ENCODE measurements at regions not wholly inside any gene's neighbourhood (a gene's known extent, or its start where the extent isn't known, plus 50 kb on each side); places are given as distances from the start of the nearest gene placed in this dataset.
"Not testable (repeated sequence)": the region's sequence is repeated elsewhere in the genome, so short reads cannot be mapped to it uniquely, and the experiment has no call there.

GRCh38 chr20:4635781-4636180 lies 50.5 kb upstream of the PRNP start:
- no peak for DNase-seq (ENCODE audit: low spot score)

DNA sequence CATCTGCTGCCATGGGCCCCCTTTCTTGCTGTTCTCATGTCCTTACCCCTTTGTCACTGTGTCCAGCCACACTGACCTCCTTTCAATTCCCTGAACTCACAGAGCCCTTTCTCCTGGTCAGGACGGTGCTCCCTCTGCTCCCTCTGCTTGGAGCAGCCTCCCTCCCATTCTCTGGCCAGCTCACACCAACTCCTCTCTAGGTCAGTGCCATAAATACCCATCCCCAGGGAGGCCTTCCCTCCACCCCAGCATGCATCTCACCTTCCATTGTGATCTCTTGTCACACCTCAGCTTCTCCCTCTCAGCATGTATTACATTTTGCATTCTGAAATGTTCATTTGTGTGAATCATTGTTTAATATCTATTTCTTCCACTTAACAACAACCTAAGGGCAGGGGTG lies 50.9 kb upstream of the PRNP start:
- no peak for DNase-seq (ENCODE audit: low spot score)

GRCh38 chr20:4633780-4634179 lies 52.5 kb upstream of the PRNP start:
- peak; percentile 14 for DNase-seq (ENCODE audit: low spot score)

DNA sequence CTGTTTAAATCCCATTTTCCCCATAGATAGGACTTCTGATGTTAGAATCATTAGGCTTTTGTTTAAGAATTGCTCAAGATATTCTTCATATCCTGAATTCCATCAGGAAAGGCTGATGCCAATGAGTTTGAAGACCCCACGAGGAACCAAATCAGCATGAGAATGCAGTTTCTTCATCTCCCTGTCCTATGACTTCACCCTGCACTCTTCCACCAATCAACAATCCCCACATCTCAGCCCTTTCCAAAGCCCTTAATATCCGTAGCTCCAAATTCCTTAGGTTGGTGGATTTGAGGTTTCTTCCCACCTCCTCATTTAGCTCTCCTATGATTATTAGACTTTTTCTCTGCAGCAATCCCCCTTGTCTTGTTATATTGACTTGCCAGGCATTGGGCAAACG lies 52.9 kb upstream of the PRNP start:
- no peak for DNase-seq (ENCODE audit: low spot score)

DNA sequence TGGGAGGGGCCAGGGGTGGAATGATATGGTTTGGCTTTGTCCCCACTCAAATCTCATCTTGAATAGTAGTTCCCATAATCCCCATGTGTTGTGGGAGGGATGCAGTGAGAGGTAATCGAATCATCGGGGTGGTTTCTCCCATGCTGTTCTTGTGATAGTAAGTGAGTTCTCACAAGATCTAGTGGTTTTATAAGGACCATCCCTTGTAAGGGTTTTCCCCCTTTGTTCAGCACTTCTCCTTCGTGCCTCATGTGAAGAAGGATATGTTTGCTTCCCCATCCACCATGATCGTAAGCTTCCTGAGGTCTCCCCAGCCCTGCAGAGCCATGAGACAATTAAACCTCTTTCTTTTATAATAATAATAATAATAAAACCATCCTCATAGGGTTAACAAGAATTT lies 53.4 kb upstream of the PRNP start:
- DNase-seq (ENCODE audit: low spot score) = no peak

DNA sequence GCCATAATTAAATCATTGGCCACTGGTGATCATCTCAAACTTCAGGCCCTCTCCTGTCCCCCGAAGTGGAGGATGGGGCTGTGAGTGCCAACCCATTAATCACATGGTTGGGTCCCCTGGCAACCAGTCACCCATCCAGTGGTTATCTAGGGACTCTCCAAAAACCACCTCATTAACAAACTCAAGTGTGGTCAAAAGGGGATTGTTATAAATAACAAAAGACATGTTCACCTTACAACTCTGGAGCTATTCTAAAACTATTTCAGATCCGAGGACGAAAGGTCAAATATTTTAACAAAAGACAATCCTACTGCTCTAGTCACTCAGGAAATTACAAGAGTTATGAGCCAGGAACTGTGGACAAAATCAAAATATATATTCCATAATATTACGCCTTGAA lies 60.0 kb upstream of the PRNP start:
- no peak for DNase-seq (ENCODE audit: low spot score)

DNA sequence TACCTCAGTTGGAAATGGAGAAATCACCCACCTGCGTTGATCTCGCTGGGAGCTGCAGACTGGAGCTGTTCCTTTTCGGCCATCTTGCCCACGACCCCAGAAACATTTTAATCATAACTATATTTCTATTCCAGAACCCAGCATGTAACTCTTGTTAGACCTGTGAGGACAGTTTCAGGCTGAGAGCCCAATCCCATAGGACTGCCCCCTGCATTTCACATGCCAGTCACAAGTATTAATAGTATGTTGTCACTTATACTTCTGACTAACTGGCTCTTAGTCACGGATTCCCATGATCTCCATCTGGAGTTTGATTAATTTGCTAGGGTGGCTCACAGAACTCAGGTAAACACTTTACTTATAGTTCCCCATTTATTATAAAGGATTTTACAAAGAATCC lies 60.6 kb upstream of the PRNP start:
- DNase-seq (ENCODE audit: low spot score) = no peak

DNA sequence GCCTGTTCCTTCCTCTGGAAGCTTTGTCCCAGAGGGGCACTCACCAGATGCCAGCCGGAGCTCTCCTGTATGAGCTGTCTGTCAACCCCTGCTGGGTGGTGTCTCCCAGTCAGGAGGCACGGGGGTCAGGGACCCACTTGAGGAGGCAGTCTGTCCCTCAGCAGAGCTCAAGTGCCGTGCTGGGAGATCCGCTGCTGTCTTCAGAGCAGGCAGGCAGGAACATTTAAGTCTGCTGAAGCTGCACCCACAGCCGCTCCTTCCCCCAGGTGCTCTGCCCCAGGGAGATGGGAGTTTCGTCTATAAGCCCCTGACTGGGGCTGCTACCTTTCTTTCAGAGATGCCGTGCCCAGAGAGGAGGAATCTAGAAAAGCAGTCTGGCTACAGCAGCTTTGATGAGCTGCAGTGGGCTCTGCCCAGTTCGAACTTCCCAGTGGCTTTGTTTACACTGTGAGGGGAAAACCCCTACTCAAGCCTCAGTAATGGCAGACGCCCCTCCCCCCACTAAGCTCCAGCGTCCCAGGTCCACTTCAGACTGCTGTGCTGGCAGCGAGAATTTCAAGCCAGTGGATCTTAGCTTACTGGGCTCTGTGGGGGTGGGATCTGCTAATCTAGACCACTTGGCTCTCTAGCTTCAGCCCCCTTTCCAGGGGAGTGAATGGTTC lies 61.5 kb upstream of the PRNP start:
- DNase-seq (ENCODE audit: low spot score) = not testable (repeated sequence)

DNA sequence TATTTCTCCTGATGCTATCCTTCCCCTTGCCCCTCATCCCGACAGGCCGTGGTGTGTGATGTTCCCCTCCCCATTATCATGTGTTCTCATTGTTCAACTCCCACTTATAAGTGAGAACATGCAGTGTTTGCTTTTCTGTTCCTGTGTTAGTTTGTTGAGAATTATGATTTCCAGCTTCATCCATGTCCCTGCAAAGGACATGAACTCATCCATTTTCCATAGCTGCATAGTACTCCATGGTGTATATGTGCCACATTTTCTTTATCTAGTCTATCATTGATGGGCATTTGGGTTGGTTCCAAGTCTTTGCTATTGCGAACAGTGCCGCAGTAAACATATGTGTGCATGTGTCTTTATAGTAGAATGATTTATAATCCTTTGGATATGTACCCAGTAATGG lies 67.1 kb upstream of the PRNP start:
- DNase-seq (ENCODE audit: low spot score) = not testable (repeated sequence)

- no peak for DNase-seq (ENCODE audit: low spot score)
Measured at GRCh38 chr20:4617484-4617883, 68.8 kb upstream of the PRNP start.

DNA sequence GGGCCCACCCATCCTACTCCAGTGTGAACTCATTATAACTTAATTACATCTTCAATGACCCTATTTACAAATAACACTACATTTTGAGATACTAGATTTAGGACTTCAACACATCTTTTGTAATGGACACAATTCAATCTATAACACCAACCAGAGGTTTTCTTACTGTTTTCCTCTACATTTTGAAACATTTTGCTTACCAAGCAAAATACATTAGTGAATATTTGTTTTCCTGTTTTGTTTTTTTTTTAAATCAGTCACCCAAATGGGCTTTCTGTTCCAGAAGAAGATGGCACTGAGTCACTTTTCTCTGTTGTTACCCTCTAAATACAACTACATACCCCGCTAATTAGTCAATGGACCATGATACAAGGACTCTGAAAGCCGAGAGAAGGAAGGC lies 69.2 kb upstream of the PRNP start:
- DNase-seq (ENCODE audit: low spot score) = no peak

DNA sequence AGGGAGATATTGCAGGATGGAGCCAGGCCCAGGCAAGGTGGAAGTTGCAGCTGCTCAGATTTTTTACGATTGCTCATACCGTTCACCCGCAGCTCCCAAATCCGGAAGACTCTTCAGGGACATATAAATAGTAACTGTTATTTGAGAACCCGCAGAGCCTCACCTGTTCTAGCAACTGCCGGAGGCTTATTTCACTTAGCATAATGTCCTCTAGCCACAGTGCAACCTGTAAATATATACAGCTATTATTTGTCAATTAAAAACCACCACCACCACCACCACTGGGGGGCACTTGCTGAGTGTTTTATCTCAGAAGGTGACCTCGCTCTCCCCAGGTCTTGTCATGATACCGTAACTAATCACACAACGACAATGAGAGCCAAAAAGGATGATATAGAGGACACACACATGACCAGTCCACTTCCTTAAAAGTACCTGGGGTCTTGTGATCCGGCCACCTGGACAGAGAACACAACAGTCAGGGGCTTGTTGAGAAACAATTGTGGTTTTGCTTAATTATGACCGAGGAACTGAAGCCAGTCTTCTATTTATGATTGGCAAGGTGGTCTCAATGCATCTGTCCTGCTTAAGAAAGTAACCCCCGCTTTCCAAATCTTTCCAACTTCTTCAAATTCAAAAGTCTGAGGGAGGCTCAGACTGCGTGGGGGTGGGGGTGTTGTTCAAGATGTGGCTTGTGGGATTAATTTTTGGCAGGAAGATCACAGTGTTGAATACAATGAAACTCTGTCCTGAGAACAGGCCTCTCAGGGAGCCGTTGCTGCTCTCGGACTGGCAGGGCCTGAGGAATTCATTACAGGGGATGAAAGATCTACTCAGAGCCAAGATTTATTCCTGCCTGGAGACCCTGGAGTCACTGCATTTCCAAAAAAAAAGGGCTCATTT lies 72.3 kb upstream of the PRNP start:
- peak; percentile 83 for DNase-seq (ENCODE audit: low spot score)

- peak; percentile 56 for DNase-seq (ENCODE audit: low spot score)
Measured at GRCh38 chr20:4613184-4613583, 73.1 kb upstream of the PRNP start.

- DNase-seq (ENCODE audit: low spot score) = no peak
Measured at GRCh38 chr20:4610871-4611270, 75.4 kb upstream of the PRNP start.

DNA sequence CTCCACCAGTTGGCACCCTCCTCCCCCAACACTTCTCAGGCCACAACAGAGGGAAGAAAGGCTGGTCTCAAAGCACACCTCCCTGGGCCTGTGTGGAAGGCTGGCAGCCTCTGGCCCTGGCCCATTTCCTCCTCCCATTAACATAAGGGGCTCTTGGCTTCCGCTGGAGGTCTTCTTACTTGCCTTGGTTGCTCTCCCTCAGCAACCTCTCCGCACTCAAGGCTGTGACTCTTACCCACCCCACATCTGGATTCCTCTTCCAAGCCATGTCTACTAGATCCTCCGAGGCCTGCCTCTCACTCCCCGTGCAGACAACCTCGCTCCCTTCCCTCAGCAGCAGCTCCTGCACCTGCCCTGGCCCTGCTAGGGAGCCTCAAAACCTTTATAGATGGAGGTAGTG lies 76.7 kb upstream of the PRNP start:
- no peak for DNase-seq (ENCODE audit: low spot score)

- no peak for DNase-seq (ENCODE audit: low spot score)
Measured at GRCh38 chr20:4608861-4609260, 77.4 kb upstream of the PRNP start.

DNA sequence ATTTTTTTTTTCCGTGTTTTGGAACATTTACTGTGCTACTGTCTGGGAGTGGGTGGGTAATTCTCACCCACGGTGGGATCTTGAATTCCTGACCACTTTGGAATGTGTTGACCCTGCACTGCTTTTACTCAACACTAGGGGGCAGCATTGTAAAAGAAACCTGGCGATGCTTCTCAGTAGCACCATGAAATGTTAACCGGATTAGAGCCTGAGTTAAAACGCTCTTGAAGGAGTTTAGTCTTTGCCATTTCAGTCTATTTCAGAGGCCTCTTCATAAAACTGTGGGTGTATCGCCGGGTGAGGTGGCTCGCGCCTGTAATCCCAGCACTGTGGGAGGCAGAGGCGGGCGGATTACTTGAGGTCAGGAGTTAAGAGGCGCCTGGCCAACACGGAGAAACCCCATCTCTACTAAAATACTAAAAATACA lies 79.0 kb upstream of the PRNP start:
- DNase-seq (ENCODE audit: low spot score) = peak; percentile 66

GRCh38 chr20:4606051-4606450 lies 80.2 kb upstream of the PRNP start:
- DNase-seq (ENCODE audit: low spot score) = no peak

GRCh38 chr20:4605166-4605565 lies 81.1 kb upstream of the PRNP start:
- DNase-seq (ENCODE audit: low spot score) = no peak

GRCh38 chr20:4604580-4604979 lies 81.7 kb upstream of the PRNP start:
- DNase-seq (ENCODE audit: low spot score) = no peak

DNA sequence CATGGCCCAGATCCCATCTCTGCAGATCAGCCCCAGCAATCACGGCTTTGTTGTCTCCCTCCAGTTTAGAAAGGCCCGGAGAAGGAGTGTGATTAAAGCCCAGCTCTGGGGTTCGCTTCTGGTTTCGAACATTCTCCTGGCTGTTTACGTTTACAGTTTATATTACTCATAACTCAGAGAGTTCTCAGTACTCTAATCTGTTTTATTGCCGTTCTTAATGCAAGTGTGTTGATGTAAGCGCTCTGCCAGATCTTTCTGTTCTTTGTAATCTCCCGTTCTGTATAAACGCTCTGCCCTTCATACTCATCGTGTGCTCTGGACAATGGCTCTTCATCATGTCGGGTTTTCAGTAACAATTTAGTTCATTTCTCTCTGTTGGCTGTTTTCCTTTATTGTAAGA lies 82.5 kb upstream of the PRNP start:
- no peak for DNase-seq (ENCODE audit: low spot score)

- DNase-seq (ENCODE audit: low spot score) = no peak
Measured at GRCh38 chr20:4602297-4602631, 84.0 kb upstream of the PRNP start.

DNA sequence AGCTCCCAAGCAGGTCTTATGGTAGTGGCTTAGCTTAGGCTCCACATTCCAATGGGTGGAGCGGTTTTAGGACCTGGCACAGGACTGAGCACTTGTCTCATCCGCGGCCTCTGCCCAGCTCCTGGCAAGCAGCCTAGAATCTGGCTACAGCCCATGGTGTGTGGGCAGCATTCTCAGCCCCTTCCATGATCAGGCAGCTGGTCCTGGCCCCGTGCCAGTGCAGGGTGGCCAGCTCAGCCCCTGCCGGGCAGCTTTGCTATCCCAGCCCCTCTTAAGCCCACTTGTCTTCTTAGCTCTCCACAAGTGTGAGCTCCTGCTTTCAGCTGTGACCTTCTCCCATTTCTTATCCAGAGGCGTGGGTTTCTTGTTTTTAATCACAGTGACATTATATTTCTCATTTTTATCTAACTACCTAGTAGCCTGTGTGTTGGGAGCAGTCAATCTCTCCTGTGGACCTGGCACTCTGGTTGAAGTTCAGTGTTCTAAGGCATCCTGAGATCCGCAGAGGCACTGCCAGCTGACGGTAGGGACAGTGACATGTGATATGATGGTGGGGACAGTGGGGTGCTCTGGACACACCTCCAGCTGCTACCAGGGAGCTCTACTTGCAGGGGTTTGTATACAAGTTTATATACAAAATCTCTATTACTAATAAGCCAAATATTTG lies 84.5 kb upstream of the PRNP start:
- peak; percentile 59 for DNase-seq (ENCODE audit: low spot score)

Data from SW480 (cell line).